ENCODE measurements at regions not wholly inside any gene's neighbourhood (a gene's known extent, or its start where the extent isn't known, plus 50 kb on each side); places are given as distances from the start of the nearest gene placed in this dataset.

- no peak for TF ChIP-seq CTCF (IDR thresholded peaks at IDR 0.05; ENCODE audit: low read depth, low read length, missing control alignments)
- H3K4me3 ChIP-seq (ENCODE audit: low read depth, low read length) = no peak overlapping the region
- in situ Hi-C loops (cut with HindIII; ENCODE audit: low sequenced_read_pairs) = no loop called here
- no peak for DNase-seq (ENCODE audit: low read depth)
Measured at GRCh38 chr6:169906688-169907418, 155.4 kb downstream of the ERMARD start.

- DNase-seq (ENCODE audit: low read depth) = no peak
- in situ Hi-C loops (cut with HindIII; ENCODE audit: low sequenced_read_pairs) = no loop called here
- H3K4me3 ChIP-seq (ENCODE audit: low read depth, low read length) = no peak overlapping the region
- no peak for TF ChIP-seq CTCF (IDR thresholded peaks at IDR 0.05; ENCODE audit: low read depth, low read length, missing control alignments)
Measured at GRCh38 chr6:169906004-169906687, 154.7 kb downstream of the ERMARD start.

- no peak overlapping the region for H3K4me3 ChIP-seq (ENCODE audit: low read depth, low read length)
- peak; percentile 77 for DNase-seq (ENCODE audit: low read depth)
- in situ Hi-C loops (cut with HindIII; ENCODE audit: low sequenced_read_pairs) = no loop called here
- no peak for TF ChIP-seq CTCF (IDR thresholded peaks at IDR 0.05; ENCODE audit: low read depth, low read length, missing control alignments)
Measured at GRCh38 chr6:169905041-169905807, 153.8 kb downstream of the ERMARD start.

GRCh38 chr6:169904051-169904922 is 152.9 kb downstream of the ERMARD start:
- no peak for DNase-seq (ENCODE audit: low read depth)
- no peak overlapping the region for H3K4me3 ChIP-seq (ENCODE audit: low read depth, low read length)
- no peak for TF ChIP-seq CTCF (IDR thresholded peaks at IDR 0.05; ENCODE audit: low read depth, low read length, missing control alignments)
- in situ Hi-C loops (cut with HindIII; ENCODE audit: low sequenced_read_pairs) = no loop called here

- H3K4me3 ChIP-seq (ENCODE audit: low read depth, low read length) = no peak overlapping the region
- TF ChIP-seq CTCF (IDR thresholded peaks at IDR 0.05; ENCODE audit: low read depth, low read length, missing control alignments) = no peak
- in situ Hi-C loops (cut with HindIII; ENCODE audit: low sequenced_read_pairs) = no loop called here
- no peak for DNase-seq (ENCODE audit: low read depth)
Measured at GRCh38 chr6:169903122-169903521, 151.7 kb downstream of the ERMARD start.

- no peak overlapping the region for H3K4me3 ChIP-seq (ENCODE audit: low read depth, low read length)
- DNase-seq (ENCODE audit: low read depth) = no peak
- TF ChIP-seq CTCF (IDR thresholded peaks at IDR 0.05; ENCODE audit: low read depth, low read length, missing control alignments) = no peak
- in situ Hi-C loops (cut with HindIII; ENCODE audit: low sequenced_read_pairs) = no loop called here
Measured at GRCh38 chr6:169902604-169903003, 151.2 kb downstream of the ERMARD start.

Data from astrocyte of the cerebellum (primary cell).